Stimulated activated naive CD8-positive, alpha-beta T cell treated with anti-CD3 and anti-CD28 coated beads, Interleukin-15, amount 100 ng/mL, for 72 hours (primary cell): ENCODE measurements at regions not wholly inside any gene's neighbourhood (a gene's known extent, or its start where the extent isn't known, plus 50 kb on each side); places are given as distances from the start of the nearest gene placed in this dataset.

ENCODE experiments used
- ATAC-seq: fragments of 150-1000 bp; cut with Tn5 transposase; 2 replicates; pipeline ENCODE4 v1.10.0; 2021; ENCODE audit warnings: mild to moderate bottlenecking, moderate library complexity
- DNase-seq, 2 donors: peaks; one replicate each; pipeline ENCODE4 v3.0.0; 2021 to 2022
- H3K27ac Mint-ChIP-seq, 2 donors: one replicate each; pipeline ENCODE4 v1.8.0; 2022; ENCODE audit warnings: mild to moderate bottlenecking in 2 of 2, mixed read lengths in 2 of 2, moderate library complexity in 2 of 2
- H3K27me3 Mint-ChIP-seq: one replicate; pipeline ENCODE4 v1.8.0; 2022; ENCODE audit warnings: mixed read lengths
- H3K4me1 Mint-ChIP-seq: one replicate; pipeline ENCODE4 v1.8.0; 2022; ENCODE audit warnings: mild to moderate bottlenecking, mixed read lengths
- H3K4me3 Mint-ChIP-seq, 2 donors: one replicate each; pipeline ENCODE4 v1.8.0; 2022; ENCODE audit warnings: mild to moderate bottlenecking in 2 of 2, mixed read lengths in 2 of 2, moderate library complexity in 1 of 2
- H3K9me3 Mint-ChIP-seq, 2 donors: one replicate each; pipeline ENCODE4 v1.8.0; 2022; ENCODE audit warnings: mixed read lengths in 2 of 2

GRCh38 chr12:64992116-64992515 is 129.0 kb downstream of the WIF1 start:
- DNase-seq (no peak), ATAC-seq (no peak)
- H3K4me3 Mint-ChIP-seq, result no peak overlapping the region
- no peaks in the 10 kb centered on the region for H3K9me3 Mint-ChIP-seq
- peaks cover 30% of the 10 kb centered on the region for H3K27me3 Mint-ChIP-seq
- H3K27ac Mint-ChIP-seq, result no peak overlapping the region
- H3K4me1 Mint-ChIP-seq, result no peaks in the 10 kb centered on the region

GRCh38 chr12:64992641-64993040 is 128.5 kb downstream of the WIF1 start:
- Mint-ChIP-seq H3K4me1 (no peaks in the 10 kb centered on the region), H3K27ac (no peak overlapping the region), H3K4me3 (no peak overlapping the region), H3K9me3 (no peaks in the 10 kb centered on the region), H3K27me3 (peaks cover 30% of the 10 kb centered on the region)
- DNase-seq, result no peak
- no peak for ATAC-seq

- ATAC-seq (no peak), DNase-seq (no peak)
- peaks cover 30% of the 10 kb centered on the region for H3K27me3 Mint-ChIP-seq
- no peaks in the 10 kb centered on the region for H3K4me1 Mint-ChIP-seq
- no peak overlapping the region for H3K4me3 Mint-ChIP-seq
- no peaks in the 10 kb centered on the region for H3K9me3 Mint-ChIP-seq
- H3K27ac Mint-ChIP-seq, result no peak overlapping the region
Measured at GRCh38 chr12:64993461-64993860, 127.6 kb downstream of the WIF1 start.

GRCh38 chr12:64995816-64996215 is 125.3 kb downstream of the WIF1 start:
- Mint-ChIP-seq H3K9me3 (no peaks in the 10 kb centered on the region), H3K4me3 (no peak overlapping the region), H3K27me3 (peaks cover 23% of the 10 kb centered on the region), H3K27ac (no peak overlapping the region), H3K4me1 (no peaks in the 10 kb centered on the region)
- no peak for ATAC-seq
- DNase-seq, result no peak

GRCh38 chr12:64997858-64998257 is 123.2 kb downstream of the WIF1 start:
- DNase-seq (no peak), ATAC-seq (no peak)
- Mint-ChIP-seq H3K4me1 (no peaks in the 10 kb centered on the region), H3K9me3 (peaks cover 0 to 8% of the 10 kb centered on the region in 2 donors), H3K4me3 (no peak overlapping the region), H3K27ac (no peak overlapping the region), H3K27me3 (peaks cover 17% of the 10 kb centered on the region)

- H3K27me3 Mint-ChIP-seq, result peaks cover 23% of the 10 kb centered on the region
- no peak overlapping the region for H3K4me3 Mint-ChIP-seq
- ATAC-seq (no peak), DNase-seq (no peak)
- H3K27ac Mint-ChIP-seq, result no peak overlapping the region
- H3K4me1 Mint-ChIP-seq, result no peaks in the 10 kb centered on the region
- H3K9me3 Mint-ChIP-seq, result peaks cover 0 to 8% of the 10 kb centered on the region in 2 donors
Measured at GRCh38 chr12:64998371-64999147, 122.5 kb downstream of the WIF1 start.

- H3K9me3 Mint-ChIP-seq, result peaks cover 0 to 8% of the 10 kb centered on the region in 2 donors
- H3K4me1 Mint-ChIP-seq, result no peaks in the 10 kb centered on the region
- ATAC-seq (no peak), DNase-seq (no peak)
- no peak overlapping the region for H3K4me3 Mint-ChIP-seq
- H3K27me3 Mint-ChIP-seq, result peaks cover 25% of the 10 kb centered on the region
- no peak overlapping the region for H3K27ac Mint-ChIP-seq
Measured at GRCh38 chr12:64999148-64999425, 122.0 kb downstream of the WIF1 start.
